MM.1S (cell line): ENCODE measurements at regions not wholly inside any gene's neighbourhood (a gene's known extent, or its start where the extent isn't known, plus 50 kb on each side); places are given as distances from the start of the nearest gene placed in this dataset.

Source experiments
- DNase-seq: peaks from one replicate; pipeline ENCODE4 v3.0.0-alpha.2; 2015
- H2AFZ ChIP-seq: fragments of 300-600 bp; sonication (generic); 2 replicates; pipeline ENCODE4 v1.6.0; 2016; ENCODE audit warnings: antibody characterized with exemption, low read length
- H3F3A ChIP-seq: fragments of 300-600 bp; sonication (generic); 2 replicates; pipeline ENCODE4 v1.6.1; 2016; ENCODE audit warnings: mild to moderate bottlenecking, antibody characterized with exemption, low read length, moderate library complexity, mixed read lengths; ENCODE audit not compliant: insufficient read depth
- H3K27ac ChIP-seq: fragments of 300-600 bp; sonication (generic); 2 replicates; pipeline ENCODE4 v1.5.1; 2016; ENCODE audit warnings: mild to moderate bottlenecking, low read length
- H3K27me3 ChIP-seq: fragments of 300-600 bp; sonication (generic); replicated peaks from 2 replicates; pipeline ENCODE4 v1.6.0; 2016; ENCODE audit warnings: low read length; ENCODE audit not compliant: insufficient read depth
- H3K36me3 ChIP-seq: fragments of 300-600 bp; sonication (generic); replicated peaks from 2 replicates; pipeline ENCODE4 v1.6.1; 2016; ENCODE audit warnings: mild to moderate bottlenecking, low read length, mixed read lengths; ENCODE audit not compliant: insufficient read depth
- H3K4me1 ChIP-seq: fragments of 300-600 bp; sonication (generic); 2 replicates; pipeline ENCODE4 v1.6.1; 2016; ENCODE audit warnings: low read length, mixed read lengths
- H3K4me2 ChIP-seq: fragments of 300-600 bp; sonication (generic); 2 replicates; pipeline ENCODE4 v1.6.0; 2016; ENCODE audit warnings: low read depth, low read length
- H3K4me3 ChIP-seq: fragments of 300-600 bp; sonication (generic); 2 replicates; pipeline ENCODE4 v1.5.1; 2016; ENCODE audit warnings: low read length, mixed read lengths
- H3K79me2 ChIP-seq: fragments of 300-600 bp; sonication (generic); 2 replicates; pipeline ENCODE4 v1.6.1; 2016; ENCODE audit warnings: mixed run types, low read length, mixed read lengths
- H3K9ac ChIP-seq: fragments of 300-600 bp; sonication (generic); 2 replicates; pipeline ENCODE4 v1.6.1; 2016; ENCODE audit warnings: low read length, mixed read lengths
- H3K9me2 ChIP-seq: fragments of 300-600 bp; sonication (generic); replicated peaks from 2 replicates; pipeline ENCODE4 v1.6.1; 2016; ENCODE audit warnings: mild to moderate bottlenecking, low read length, mixed read lengths; ENCODE audit not compliant: insufficient read depth
- H3K9me3 ChIP-seq: fragments of 300-600 bp; sonication (generic); replicated peaks from 2 replicates; pipeline ENCODE4 v1.6.1; 2016; ENCODE audit warnings: mild to moderate bottlenecking, low read length, mixed read lengths; ENCODE audit not compliant: insufficient read depth
- H4K20me1 ChIP-seq: fragments of 300-600 bp; sonication (generic); 2 replicates; pipeline ENCODE4 v1.6.1; 2016; ENCODE audit warnings: mild to moderate bottlenecking, low read length, moderate library complexity, mixed read lengths; ENCODE audit not compliant: insufficient read depth
- EZH2 ChIP-seq: fragments of 300-600 bp; sonication (generic); optimal IDR thresholded peaks from 2 replicates; pipeline ENCODE3; 2017; ENCODE audit warnings: low read depth, mild to moderate bottlenecking, antibody characterized with exemption, low read length, mixed read lengths
- EZH2phosphoT487 ChIP-seq: fragments of 300-600 bp; sonication (generic); IDR thresholded peaks from 2 replicates; pipeline ENCODE4 v1.6.1; 2018; ENCODE audit warnings: antibody characterized with exemption, low read length
- TF ChIP-seq, protein P1 (sequence below): fragments of 300-600 bp; sonication (generic); IDR thresholded peaks from 2 replicates; pipeline ENCODE4 v1.5.1; 2016; ENCODE audit warnings: antibody characterized with exemption, low read length, mixed read lengths

- H3K27ac ChIP-seq = no peak overlapping the region
- H3F3A ChIP-seq = no peaks in the 10 kb centered on the region
- no peaks in the 10 kb centered on the region for H3K9me2 ChIP-seq
- H2AFZ ChIP-seq = no peak overlapping the region
- no peaks in the 10 kb centered on the region for H3K4me1 ChIP-seq
- no peaks in the 10 kb centered on the region for H3K36me3 ChIP-seq
- no peaks in the 10 kb centered on the region for H3K27me3 ChIP-seq
- no peaks in the 10 kb centered on the region for H4K20me1 ChIP-seq
- no peaks in the 10 kb centered on the region for H3K79me2 ChIP-seq
- DNase-seq = no peak
- H3K9me3 ChIP-seq = no peaks in the 10 kb centered on the region
- TF ChIP-seq EZH2phosphoT487 (no peak), EZH2 (no peak)
- TF ChIP-seq, protein P1, sequence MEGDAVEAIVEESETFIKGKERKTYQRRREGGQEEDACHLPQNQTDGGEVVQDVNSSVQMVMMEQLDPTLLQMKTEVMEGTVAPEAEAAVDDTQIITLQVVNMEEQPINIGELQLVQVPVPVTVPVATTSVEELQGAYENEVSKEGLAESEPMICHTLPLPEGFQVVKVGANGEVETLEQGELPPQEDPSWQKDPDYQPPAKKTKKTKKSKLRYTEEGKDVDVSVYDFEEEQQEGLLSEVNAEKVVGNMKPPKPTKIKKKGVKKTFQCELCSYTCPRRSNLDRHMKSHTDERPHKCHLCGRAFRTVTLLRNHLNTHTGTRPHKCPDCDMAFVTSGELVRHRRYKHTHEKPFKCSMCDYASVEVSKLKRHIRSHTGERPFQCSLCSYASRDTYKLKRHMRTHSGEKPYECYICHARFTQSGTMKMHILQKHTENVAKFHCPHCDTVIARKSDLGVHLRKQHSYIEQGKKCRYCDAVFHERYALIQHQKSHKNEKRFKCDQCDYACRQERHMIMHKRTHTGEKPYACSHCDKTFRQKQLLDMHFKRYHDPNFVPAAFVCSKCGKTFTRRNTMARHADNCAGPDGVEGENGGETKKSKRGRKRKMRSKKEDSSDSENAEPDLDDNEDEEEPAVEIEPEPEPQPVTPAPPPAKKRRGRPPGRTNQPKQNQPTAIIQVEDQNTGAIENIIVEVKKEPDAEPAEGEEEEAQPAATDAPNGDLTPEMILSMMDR = no peak
- no peak overlapping the region for H3K9ac ChIP-seq
- no peak overlapping the region for H3K4me2 ChIP-seq
- H3K4me3 ChIP-seq = no peak overlapping the region
Observed at GRCh38 chr10:117667831-117668230, 125.3 kb downstream of the EMX2 start.

- Histone ChIP-seq H3K27ac (no peak overlapping the region), H4K20me1 (no peaks in the 10 kb centered on the region), H3K9me3 (no peaks in the 10 kb centered on the region), H2AFZ (no peak overlapping the region), H3K79me2 (no peaks in the 10 kb centered on the region), H3K4me2 (no peak overlapping the region), H3K4me1 (no peaks in the 10 kb centered on the region), H3K4me3 (no peak overlapping the region), H3F3A (no peaks in the 10 kb centered on the region), H3K36me3 (no peaks in the 10 kb centered on the region), H3K9me2 (no peaks in the 10 kb centered on the region), H3K9ac (no peak overlapping the region), H3K27me3 (no peaks in the 10 kb centered on the region)
- no peak for DNase-seq
- TF ChIP-seq, protein P1 = no peak
- TF ChIP-seq EZH2phosphoT487 = no peak
- no peak for TF ChIP-seq EZH2
Observed at GRCh38 chr10:117668327-117669008, 125.9 kb downstream of the EMX2 start.

DNA sequence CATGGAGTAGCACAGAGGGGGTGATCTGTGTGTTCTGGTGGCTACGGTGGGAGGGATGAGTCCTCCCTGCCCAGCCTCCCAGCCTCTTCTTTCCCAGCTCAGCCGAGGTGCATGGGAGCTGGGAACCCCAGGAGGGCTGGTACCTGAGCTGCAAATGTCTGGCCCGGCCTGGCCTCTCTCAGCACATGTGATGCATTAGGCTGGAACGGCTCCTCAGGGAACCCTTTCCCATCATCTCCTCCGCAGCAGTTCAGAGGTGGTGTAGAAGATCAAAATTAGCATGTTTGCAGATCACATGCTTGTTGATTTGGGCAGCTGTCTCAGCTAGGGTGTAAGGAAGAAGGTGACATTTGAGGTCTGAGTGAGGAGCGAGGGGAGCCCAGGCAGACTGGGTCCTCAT, 126.6 kb downstream of the EMX2 start:
- H3K4me2 ChIP-seq = no peak overlapping the region
- H2AFZ ChIP-seq = no peak overlapping the region
- H3K4me3 ChIP-seq = no peak overlapping the region
- H3K4me1 ChIP-seq = no peaks in the 10 kb centered on the region
- H3K79me2 ChIP-seq = no peaks in the 10 kb centered on the region
- H3K27ac ChIP-seq = no peak overlapping the region
- no peaks in the 10 kb centered on the region for H3K36me3 ChIP-seq
- no peak overlapping the region for H3K9ac ChIP-seq
- no peaks in the 10 kb centered on the region for H4K20me1 ChIP-seq
- H3K9me2 ChIP-seq = no peaks in the 10 kb centered on the region
- H3K9me3 ChIP-seq = no peaks in the 10 kb centered on the region
- no peak for DNase-seq
- H3K27me3 ChIP-seq = no peaks in the 10 kb centered on the region
- TF ChIP-seq, protein P1 = no peak
- no peak for TF ChIP-seq EZH2
- no peak for TF ChIP-seq EZH2phosphoT487
- H3F3A ChIP-seq = no peaks in the 10 kb centered on the region
